Smooth muscle cell (in vitro differentiated cells): ENCODE measurements at regions not wholly inside any gene's neighbourhood (a gene's known extent, or its start where the extent isn't known, plus 50 kb on each side); places are given as distances from the start of the nearest gene placed in this dataset.

Source experiments
- DNase-seq: peaks from one replicate; lab custom pipeline; 2025; ENCODE audit not compliant: unreplicated experiment; lab: John Stamatoyannopoulos, UW
- H2AFZ ChIP-seq: fragments of 200-600 bp; sonication (generic); 2 replicates; pipeline ENCODE4 v1.6.0; 2016; ENCODE audit warnings: antibody characterized with exemption, low read depth, mild to moderate bottlenecking
- H3F3A ChIP-seq: fragments of 200-600 bp; sonication (generic); 2 replicates; pipeline ENCODE4 v1.6.0; 2017; ENCODE audit warnings: antibody characterized with exemption, low read depth
- H3K27ac ChIP-seq: fragments of 200-600 bp; sonication (generic); 2 replicates; pipeline ENCODE4 v1.5.1; 2016; ENCODE audit warnings: low read depth, mild to moderate bottlenecking
- H3K27me3 ChIP-seq: fragments of 200-600 bp; sonication (generic); 2 replicates; pipeline ENCODE4 v1.6.1; 2016; ENCODE audit warnings: low read depth, mild to moderate bottlenecking
- H3K36me3 ChIP-seq: fragments of 200-600 bp; sonication (generic); 2 replicates; pipeline ENCODE4 v1.5.1; 2016; ENCODE audit warnings: low read depth
- H3K4me1 ChIP-seq: fragments of 200-600 bp; sonication (generic); 2 replicates; pipeline ENCODE4 v1.5.1; 2016; ENCODE audit warnings: low read depth
- H3K4me2 ChIP-seq: fragments of 200-600 bp; sonication (generic); 2 replicates; pipeline ENCODE4 v1.6.0; 2016; ENCODE audit warnings: mild to moderate bottlenecking
- H3K4me3 ChIP-seq: fragments of 200-600 bp; sonication (generic); 2 replicates; pipeline ENCODE4 v1.5.1; 2016; ENCODE audit warnings: mild to moderate bottlenecking
- H3K79me2 ChIP-seq: fragments of 200-600 bp; sonication (generic); 2 replicates; pipeline ENCODE4 v1.6.0; 2016; ENCODE audit warnings: low read depth, mild to moderate bottlenecking
- H3K9ac ChIP-seq: fragments of 200-600 bp; sonication (generic); 2 replicates; pipeline ENCODE4 v1.6.0; 2016; ENCODE audit warnings: low read depth
- H3K9me3 ChIP-seq: fragments of 200-600 bp; sonication (generic); replicated peaks from 2 replicates; pipeline ENCODE4 v1.5.1; 2016; ENCODE audit warnings: low read depth
- H4K20me1 ChIP-seq: fragments of 200-600 bp; sonication (generic); 2 replicates; pipeline ENCODE4 v1.6.0; 2016; ENCODE audit warnings: low read depth
- WGBS: methylation state at CpG from one replicate; pipeline ENCODE4 v1.1.7; 2016; ENCODE audit warnings: low lambda C conversion rate; 5-methylcytosine and 5-hydroxymethylcytosine counted together
- TF ChIP-seq, protein P1 (sequence below): fragments of 200-600 bp; sonication (generic); IDR thresholded peaks from 2 replicates; pipeline ENCODE4 v1.5.1; 2017; ENCODE audit warnings: borderline replicate concordance, mild to moderate bottlenecking, antibody characterized with exemption; ENCODE audit not compliant: insufficient read depth, poor library complexity, severe bottlenecking

DNA sequence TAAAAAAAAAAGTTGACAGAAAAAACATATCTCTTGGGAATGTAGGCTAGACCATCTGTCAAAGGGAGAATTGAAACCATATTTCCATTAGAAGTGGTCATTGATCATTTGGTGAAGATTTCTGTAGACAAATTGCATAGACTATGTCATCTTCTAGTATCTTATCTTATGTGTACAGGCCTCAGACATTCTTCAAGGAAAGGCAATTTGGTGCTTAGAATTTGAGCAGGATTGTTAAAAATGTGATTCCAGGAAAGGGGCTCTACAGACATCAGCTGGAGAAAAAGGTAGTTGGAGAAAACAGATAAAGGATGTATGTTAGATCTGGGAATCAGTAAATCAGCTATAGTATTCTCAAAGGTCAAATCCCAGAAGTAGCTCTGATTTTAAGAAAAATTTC, 627.1 kb downstream of the TMTC2 start:
- Histone ChIP-seq H3K9ac (no peak overlapping the region), H3F3A (no peaks in the 10 kb centered on the region), H3K27ac (no peak overlapping the region), H3K36me3 (no peaks in the 10 kb centered on the region), H3K4me1 (no peaks in the 10 kb centered on the region), H3K79me2 (no peaks in the 10 kb centered on the region), H4K20me1 (no peaks in the 10 kb centered on the region), H3K4me3 (no peak overlapping the region), H3K4me2 (no peak overlapping the region), H2AFZ (no peak overlapping the region), H3K27me3 (no peaks in the 10 kb centered on the region), H3K9me3 (no peaks in the 10 kb centered on the region)
- DNase-seq, result no peak
- TF ChIP-seq, protein P1, sequence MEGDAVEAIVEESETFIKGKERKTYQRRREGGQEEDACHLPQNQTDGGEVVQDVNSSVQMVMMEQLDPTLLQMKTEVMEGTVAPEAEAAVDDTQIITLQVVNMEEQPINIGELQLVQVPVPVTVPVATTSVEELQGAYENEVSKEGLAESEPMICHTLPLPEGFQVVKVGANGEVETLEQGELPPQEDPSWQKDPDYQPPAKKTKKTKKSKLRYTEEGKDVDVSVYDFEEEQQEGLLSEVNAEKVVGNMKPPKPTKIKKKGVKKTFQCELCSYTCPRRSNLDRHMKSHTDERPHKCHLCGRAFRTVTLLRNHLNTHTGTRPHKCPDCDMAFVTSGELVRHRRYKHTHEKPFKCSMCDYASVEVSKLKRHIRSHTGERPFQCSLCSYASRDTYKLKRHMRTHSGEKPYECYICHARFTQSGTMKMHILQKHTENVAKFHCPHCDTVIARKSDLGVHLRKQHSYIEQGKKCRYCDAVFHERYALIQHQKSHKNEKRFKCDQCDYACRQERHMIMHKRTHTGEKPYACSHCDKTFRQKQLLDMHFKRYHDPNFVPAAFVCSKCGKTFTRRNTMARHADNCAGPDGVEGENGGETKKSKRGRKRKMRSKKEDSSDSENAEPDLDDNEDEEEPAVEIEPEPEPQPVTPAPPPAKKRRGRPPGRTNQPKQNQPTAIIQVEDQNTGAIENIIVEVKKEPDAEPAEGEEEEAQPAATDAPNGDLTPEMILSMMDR, result no peak

- no peak overlapping the region for H3K27ac ChIP-seq
- no peaks in the 10 kb centered on the region for H3K36me3 ChIP-seq
- no peak overlapping the region for H3K9ac ChIP-seq
- H3K4me3 ChIP-seq, result no peak overlapping the region
- no peaks in the 10 kb centered on the region for H3K79me2 ChIP-seq
- TF ChIP-seq, protein P1, result no peak
- no peaks in the 10 kb centered on the region for H3K9me3 ChIP-seq
- DNase-seq, result no peak
- no peak overlapping the region for H2AFZ ChIP-seq
- H3K4me1 ChIP-seq, result no peaks in the 10 kb centered on the region
- H3F3A ChIP-seq, result no peaks in the 10 kb centered on the region
- no peak overlapping the region for H3K4me2 ChIP-seq
- no peaks in the 10 kb centered on the region for H3K27me3 ChIP-seq
- no peaks in the 10 kb centered on the region for H4K20me1 ChIP-seq
- 91% methylated on average over 2 of the region's 2 CpGs for WGBS
Measured at GRCh38 chr12:83313322-83313721, 626.6 kb downstream of the TMTC2 start.

DNA sequence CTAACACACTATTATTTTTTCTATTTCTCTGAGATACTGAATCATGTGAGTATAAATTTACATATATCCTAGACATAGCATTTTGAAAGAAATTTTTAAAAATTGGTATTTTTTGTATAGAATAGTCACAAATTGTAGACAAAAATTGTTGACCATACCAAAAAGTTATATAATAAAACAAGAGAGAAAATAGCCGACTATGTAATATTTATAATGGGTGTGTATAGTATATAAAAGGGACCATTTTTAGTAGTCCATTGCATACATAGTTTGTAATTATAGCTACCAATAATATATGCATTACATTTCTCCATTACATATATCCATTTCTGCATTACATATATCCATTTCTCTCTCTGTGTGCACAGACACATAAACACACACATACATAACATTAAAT, 590.2 kb downstream of the TMTC2 start:
- Histone ChIP-seq H3K4me2 (no peak overlapping the region), H2AFZ (no peak overlapping the region), H3K9me3 (no peaks in the 10 kb centered on the region), H3K79me2 (no peaks in the 10 kb centered on the region), H3F3A (no peaks in the 10 kb centered on the region), H4K20me1 (no peaks in the 10 kb centered on the region), H3K9ac (no peak overlapping the region), H3K27ac (no peak overlapping the region), H3K4me3 (no peak overlapping the region), H3K27me3 (no peaks in the 10 kb centered on the region), H3K4me1 (no peaks in the 10 kb centered on the region), H3K36me3 (no peaks in the 10 kb centered on the region)
- 100% methylated on average over 1 of the region's 1 CpG for WGBS
- DNase-seq, result no peak
- TF ChIP-seq, protein P1, result no peak

DNA sequence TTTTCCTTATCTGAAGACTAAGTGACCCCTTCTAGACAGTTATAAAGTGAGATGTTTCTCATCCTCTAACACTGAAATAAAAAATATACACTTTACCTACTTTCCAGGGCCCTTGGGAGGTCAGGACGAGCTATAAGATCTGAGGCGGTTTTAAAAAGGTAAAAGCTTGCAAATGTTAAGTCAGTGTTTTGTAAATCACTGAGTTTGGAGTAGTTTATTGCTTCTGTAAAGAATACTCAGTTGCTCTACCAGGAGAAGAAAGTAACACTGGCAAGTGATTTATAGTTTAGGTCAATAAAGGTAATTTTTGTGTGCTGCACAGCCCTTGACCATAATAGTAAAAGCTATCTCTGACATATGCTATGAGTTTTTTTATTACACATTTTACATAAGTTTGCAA, 584.5 kb downstream of the TMTC2 start:
- no peaks in the 10 kb centered on the region for H4K20me1 ChIP-seq
- H3K36me3 ChIP-seq, result no peaks in the 10 kb centered on the region
- TF ChIP-seq, protein P1, result no peak
- H3K79me2 ChIP-seq, result no peaks in the 10 kb centered on the region
- no peaks in the 10 kb centered on the region for H3K9me3 ChIP-seq
- no peaks in the 10 kb centered on the region for H3F3A ChIP-seq
- H2AFZ ChIP-seq, result no peak overlapping the region
- no peak for DNase-seq
- H3K4me1 ChIP-seq, result no peaks in the 10 kb centered on the region
- H3K27ac ChIP-seq, result no peak overlapping the region
- no peak overlapping the region for H3K4me2 ChIP-seq
- WGBS, result 84% methylated on average over 2 of the region's 2 CpGs
- no peak overlapping the region for H3K4me3 ChIP-seq
- no peaks in the 10 kb centered on the region for H3K27me3 ChIP-seq
- H3K9ac ChIP-seq, result no peak overlapping the region
